Common myeloid progenitor, CD34-positive (primary cell): ENCODE measurements at regions not wholly inside any gene's neighbourhood (a gene's known extent, or its start where the extent isn't known, plus 50 kb on each side); places are given as distances from the start of the nearest gene placed in this dataset.

Experiments
- CTCF ChIA-PET: fragments of 350-600 bp; sonication (Branson Sonifier 250); formaldehyde crosslinking; loops from one replicate; lab custom pipeline; 2021; ENCODE audit warnings: antibody characterized with exemption; lab: Charles Lee
- POLR2A ChIA-PET: fragments of 350-600 bp; sonication (Branson Sonifier 250); formaldehyde crosslinking; loops from one replicate; lab custom pipeline; 2021; ENCODE audit warnings: antibody characterized with exemption; lab: Charles Lee
- DNase-seq, 3 donors: peaks; one replicate each; pipeline versions ENCODE4 v3.0.0 to v3.0.0-alpha.2; 2013
- H3K27ac ChIP-seq, 2 experiments: 1 replicate in 1 of 2; 2 replicates in 1 of 2; pipeline ENCODE4 v1.7.0; 2013; ENCODE audit warnings: inconsistent platforms in 2 of 2, low read length in 2 of 2, mild to moderate bottlenecking in 2 of 2, low read depth in 1 of 2, moderate library complexity in 1 of 2; ENCODE audit not compliant: severe bottlenecking in 2 of 2, insufficient read depth in 1 of 2, poor library complexity in 1 of 2
- H3K27me3 ChIP-seq, 5 experiments: replicated peaks in 2 of 5; 1 replicate in 3 of 5; 2 replicates in 2 of 5; pipeline versions ENCODE4 v1.6.1 to v1.7.0; 2013; ENCODE audit warnings: low read length in 4 of 5, mild to moderate bottlenecking in 2 of 5, moderate library complexity in 2 of 5, inconsistent platforms in 1 of 5; ENCODE audit not compliant: insufficient read depth in 5 of 5, control insufficient read depth in 4 of 5
- H3K36me3 ChIP-seq, 4 experiments: 1 replicate in 2 of 4; 2 replicates in 2 of 4; pipeline versions ENCODE4 v1.6.1 to v1.7.0; 2013; ENCODE audit warnings: low read length in 3 of 4, control low read depth in 1 of 4, mild to moderate bottlenecking in 1 of 4; ENCODE audit not compliant: control insufficient read depth in 4 of 4, insufficient read depth in 4 of 4
- H3K4me1 ChIP-seq, 4 experiments: 1 replicate in 3 of 4; 2 replicates in 1 of 4; pipeline versions ENCODE4 v1.6.1 to v1.7.1; 2013; ENCODE audit warnings: low read length in 3 of 4, mild to moderate bottlenecking in 3 of 4, control low read depth in 1 of 4, inconsistent platforms in 1 of 4, moderate library complexity in 1 of 4; ENCODE audit not compliant: control insufficient read depth in 4 of 4, insufficient read depth in 4 of 4; ENCODE audit errors: control extremely low read depth in 1 of 4
- H3K4me3 ChIP-seq, 7 experiments: 1 replicate in 4 of 7; 2 replicates in 3 of 7; pipeline versions ENCODE4 v1.5.1 to v1.7.0; 2013; ENCODE audit warnings: mild to moderate bottlenecking in 7 of 7, low read length in 6 of 7, moderate library complexity in 6 of 7, inconsistent platforms in 2 of 7, low read depth in 2 of 7, control low read depth in 1 of 7; ENCODE audit not compliant: insufficient read depth in 4 of 7, control insufficient read depth in 1 of 7; ENCODE audit errors: extremely low read depth in 1 of 7
- H3K9me3 ChIP-seq, 5 experiments: 1 replicate in 4 of 5; 2 replicates in 1 of 5; pipeline versions ENCODE4 v1.6.1 to v1.7.1; 2013; ENCODE audit warnings: low read length in 4 of 5, mild to moderate bottlenecking in 2 of 5, inconsistent platforms in 1 of 5, low read depth in 1 of 5, moderate library complexity in 1 of 5; ENCODE audit not compliant: control insufficient read depth in 4 of 5, insufficient read depth in 2 of 5; ENCODE audit errors: control extremely low read depth in 1 of 5
- WGBS: methylation state at CpG from one replicate; pipeline ENCODE4 v1.1.5; 2013; ENCODE audit not compliant: insufficient coverage; 5-methylcytosine and 5-hydroxymethylcytosine counted together

GRCh38 chr9:95607507-95607906 lies 90.7 kb upstream of the PTCH1 start:
- WGBS, result 96% methylated on average over 3 of the region's 5 CpGs
- POLR2A ChIA-PET, result no interaction called here
- Histone ChIP-seq H3K36me3 (no peaks in the 10 kb centered on the region), H3K27ac (no peak overlapping the region), H3K27me3 (peaks cover 0 to 6% (median 2%) of the 10 kb centered on the region in 5 experiments), H3K4me1 (no peaks in the 10 kb centered on the region), H3K9me3 (no peaks in the 10 kb centered on the region), H3K4me3 (no peak overlapping the region)
- CTCF ChIA-PET, result no interaction called here
- DNase-seq, result no peak

- H3K36me3 ChIP-seq, result no peaks in the 10 kb centered on the region
- no peak overlapping the region for H3K27ac ChIP-seq
- H3K9me3 ChIP-seq, result no peaks in the 10 kb centered on the region
- DNase-seq, result no peak
- H3K27me3 ChIP-seq, result peaks cover 0 to 9% (median 2%) of the 10 kb centered on the region in 5 experiments
- ChIA-PET POLR2A (no interaction called here), CTCF (no interaction called here)
- WGBS, result 90% methylated on average over 18 of the region's 19 CpGs
- no peak overlapping the region for H3K4me3 ChIP-seq
- no peaks in the 10 kb centered on the region for H3K4me1 ChIP-seq
Measured at GRCh38 chr9:95606489-95607350, 89.9 kb upstream of the PTCH1 start.

GRCh38 chr9:95605816-95606488 lies 89.2 kb upstream of the PTCH1 start:
- DNase-seq, result no peak
- Histone ChIP-seq H3K27ac (no peak overlapping the region), H3K36me3 (no peaks in the 10 kb centered on the region), H3K27me3 (peaks cover 0 to 9% (median 2%) of the 10 kb centered on the region in 5 experiments), H3K9me3 (no peaks in the 10 kb centered on the region), H3K4me3 (no peak overlapping the region), H3K4me1 (no peaks in the 10 kb centered on the region)
- ChIA-PET POLR2A (no interaction called here), CTCF (no interaction called here)
- WGBS, result 90% methylated on average over 4 of the region's 10 CpGs

GRCh38 chr9:95605101-95605500 lies 88.3 kb upstream of the PTCH1 start:
- H3K27me3 ChIP-seq, result peaks cover 0 to 9% (median 2%) of the 10 kb centered on the region in 5 experiments
- ChIA-PET CTCF (no interaction called here), POLR2A (no interaction called here)
- H3K4me1 ChIP-seq, result no peaks in the 10 kb centered on the region
- DNase-seq, result no peak
- no peak overlapping the region for H3K4me3 ChIP-seq
- no peak overlapping the region for H3K27ac ChIP-seq
- WGBS, result 84% methylated on average over 6 of the region's 6 CpGs
- no peaks in the 10 kb centered on the region for H3K9me3 ChIP-seq
- H3K36me3 ChIP-seq, result no peaks in the 10 kb centered on the region

- Histone ChIP-seq H3K9me3 (no peaks in the 10 kb centered on the region), H3K36me3 (no peaks in the 10 kb centered on the region), H3K4me3 (no peak overlapping the region), H3K27me3 (peaks cover 0 to 16% (median 2%) of the 10 kb centered on the region in 5 experiments), H3K4me1 (no peaks in the 10 kb centered on the region), H3K27ac (no peak overlapping the region)
- CTCF ChIA-PET, result no interaction called here
- POLR2A ChIA-PET, result interaction anchor here (0.7 kb wide), 1 partner anchor 1771 kb away, joined by 3 read pairs; no protein-coding TSS in a partner anchor
- no CpG with 5 or more reads among the region's 2 CpGs for WGBS
- DNase-seq, result no peak
Measured at GRCh38 chr9:95598236-95598635, 81.5 kb upstream of the PTCH1 start.

- ChIA-PET CTCF (no interaction called here), POLR2A (no interaction called here)
- Histone ChIP-seq H3K4me3 (no peak overlapping the region), H3K36me3 (no peaks in the 10 kb centered on the region), H3K9me3 (no peaks in the 10 kb centered on the region), H3K27me3 (peaks cover 0 to 7% (median 2%) of the 10 kb centered on the region in 5 experiments), H3K27ac (no peak overlapping the region), H3K4me1 (no peaks in the 10 kb centered on the region)
- WGBS, result 98% methylated on average over 12 of the region's 15 CpGs
- no peak for DNase-seq
Measured at GRCh38 chr9:95595721-95596295, 79.0 kb upstream of the PTCH1 start.

- POLR2A ChIA-PET, result no interaction called here
- Histone ChIP-seq H3K27me3 (peaks cover 0 to 19% (median 3%) of the 10 kb centered on the region in 5 experiments), H3K36me3 (no peaks in the 10 kb centered on the region), H3K9me3 (no peaks in the 10 kb centered on the region), H3K27ac (no peak overlapping the region), H3K4me3 (no peak overlapping the region), H3K4me1 (no peaks in the 10 kb centered on the region)
- CTCF ChIA-PET, result no interaction called here
- DNase-seq, result no peak
- WGBS, result 90% methylated on average over 5 of the region's 5 CpGs
Measured at GRCh38 chr9:95592931-95593330, 76.2 kb upstream of the PTCH1 start.
